HG02870 (cell line): ENCODE measurements at regions not wholly inside any gene's neighbourhood (a gene's known extent, or its start where the extent isn't known, plus 50 kb on each side); places are given as distances from the start of the nearest gene placed in this dataset.
"Not testable (repeated sequence)": the region's sequence is repeated elsewhere in the genome, so short reads cannot be mapped to it uniquely, and the experiment has no call there.

Source experiments
- ATAC-seq: cut with Tn5 transposase; IDR thresholded peaks from one replicate; pipeline ENCODE4 v1.9.1; 2021; ENCODE audit warnings: mild to moderate bottlenecking, moderate library complexity; ENCODE audit not compliant: unreplicated experiment

- ATAC-seq, result no peak
Measured at GRCh38 chr5:111836426-111836825, 79.4 kb upstream of the NREP start.

- no peak for ATAC-seq
Measured at GRCh38 chr5:111834926-111835599, 78.1 kb upstream of the NREP start.

- ATAC-seq, result no peak
Measured at GRCh38 chr5:111830333-111830732, 73.3 kb upstream of the NREP start.

- no peak for ATAC-seq
Measured at GRCh38 chr5:111829701-111830100, 72.7 kb upstream of the NREP start.

GRCh38 chr5:111826064-111826463, 69.1 kb upstream of the NREP start:
- no peak for ATAC-seq

GRCh38 chr5:111820072-111820471, 63.1 kb upstream of the NREP start:
- ATAC-seq, result no peak

GRCh38 chr5:111819028-111819427, 62.0 kb upstream of the NREP start:
- ATAC-seq, result not testable (repeated sequence)

GRCh38 chr5:111813537-111813936, 56.5 kb upstream of the NREP start:
- no peak for ATAC-seq

GRCh38 chr5:111810112-111810511, 53.1 kb upstream of the NREP start:
- no peak for ATAC-seq
